PC-3 (cell line): ENCODE measurements at regions not wholly inside any gene's neighbourhood (a gene's known extent, or its start where the extent isn't known, plus 50 kb on each side); places are given as distances from the start of the nearest gene placed in this dataset.

Source experiments
- ATAC-seq: fragments of 200-7000 bp; cut with Tn5 transposase; 2 replicates; pipeline ENCODE4 v1.9.1; 2020; ENCODE audit warnings: mild to moderate bottlenecking, moderate library complexity
- BruUV-seq: library from RNA; stranded (reverse); fragments of 400-500 nt; replicated peaks from 2 replicates; lab custom pipeline; 2021; lab: Mats Ljungman, UMichigan
- CTCF ChIA-PET: fragments of 300-600 bp; sonication (Branson Sonifier 250); formaldehyde crosslinking; loops from one replicate; lab custom pipeline; 2022; ENCODE audit warnings: antibody characterized with exemption; lab: Charles Lee
- POLR2A ChIA-PET: fragments of 300-600 bp; sonication (Branson Sonifier 250); formaldehyde crosslinking; loops from one replicate; lab custom pipeline; 2022; ENCODE audit warnings: antibody characterized with exemption; ENCODE audit not compliant: unreplicated experiment; lab: Charles Lee
- DNase-seq: peaks from one replicate; pipeline ENCODE4 v3.0.0-alpha.2; 2015
- H2AFZ ChIP-seq: fragments of 300-600 bp; sonication (generic); 2 replicates; pipeline ENCODE4 v1.6.0; 2016; ENCODE audit warnings: antibody characterized with exemption, low read length
- H3F3A ChIP-seq: fragments of 300-600 bp; sonication (generic); one replicate; pipeline ENCODE4 v1.6.0; 2017; ENCODE audit warnings: antibody characterized with exemption, low read length, control low read depth, mild to moderate bottlenecking; ENCODE audit not compliant: unreplicated experiment
- H3K27ac ChIP-seq: fragments of 300-600 bp; sonication (generic); 2 replicates; pipeline ENCODE4 v1.5.1; 2016; ENCODE audit warnings: mild to moderate bottlenecking, low read length
- H3K27me3 ChIP-seq: fragments of 300-600 bp; sonication (generic); 2 replicates; pipeline ENCODE4 v1.6.1; 2016; ENCODE audit warnings: low read length, mixed read lengths
- H3K36me3 ChIP-seq: fragments of 300-600 bp; sonication (generic); 2 replicates; pipeline ENCODE4 v1.6.1; 2016; ENCODE audit warnings: low read depth, mixed run types, low read length, mixed read lengths
- H3K4me1 ChIP-seq: fragments of 300-600 bp; sonication (generic); 2 replicates; pipeline ENCODE4 v1.5.1; 2016; ENCODE audit warnings: low read length; ENCODE audit not compliant: insufficient read depth
- H3K4me2 ChIP-seq: fragments of 300-600 bp; sonication (generic); 2 replicates; pipeline ENCODE4 v1.6.0; 2016; ENCODE audit warnings: low read length
- H3K4me3 ChIP-seq: fragments of 300-600 bp; sonication (generic); 2 replicates; pipeline ENCODE4 v1.5.1; 2016; ENCODE audit warnings: mild to moderate bottlenecking, low read length, mixed read lengths
- H3K79me2 ChIP-seq: fragments of 300-600 bp; sonication (generic); 2 replicates; pipeline ENCODE4 v1.6.1; 2017; ENCODE audit warnings: low read length, mixed read lengths
- H3K9ac ChIP-seq: fragments of 300-600 bp; sonication (generic); 2 replicates; pipeline ENCODE4 v1.6.0; 2016; ENCODE audit warnings: mild to moderate bottlenecking, low read length
- H3K9me2 ChIP-seq: fragments of 300-600 bp; sonication (generic); replicated peaks from 2 replicates; pipeline ENCODE4 v1.6.1; 2016; ENCODE audit warnings: mixed run types, low read length, mixed read lengths
- H3K9me3 ChIP-seq: fragments of 300-600 bp; sonication (generic); 2 replicates; pipeline ENCODE4 v1.6.1; 2016; ENCODE audit warnings: low read length, mixed read lengths
- H4K20me1 ChIP-seq: fragments of 300-600 bp; sonication (generic); 2 replicates; pipeline ENCODE4 v1.6.1; 2016; ENCODE audit warnings: low read length, mixed read lengths
- EZH2 ChIP-seq: fragments of 300-600 bp; sonication (generic); IDR thresholded peaks from one replicate; pipeline ENCODE4 v1.6.1; 2017; ENCODE audit warnings: antibody characterized with exemption, mild to moderate bottlenecking, low read length; ENCODE audit not compliant: unreplicated experiment
- EZH2phosphoT487 ChIP-seq: fragments of 300-600 bp; sonication (generic); IDR thresholded peaks from 2 replicates; pipeline ENCODE4 v1.6.1; 2018; ENCODE audit warnings: mild to moderate bottlenecking, antibody characterized with exemption, low read length, borderline replicate concordance
- intact Hi-C: fragments of 100-400 bp; cut with micrococcal nuclease; formaldehyde crosslinking; loops from 2 replicates; pipeline ENCODE4 v1.9.0; 2023
- TF ChIP-seq, protein P1 (sequence below): fragments of 300-600 bp; sonication (generic); conservative IDR thresholded peaks from 2 replicates; pipeline ENCODE4 v1.5.1; 2017; ENCODE audit warnings: antibody characterized with exemption, low read depth, mild to moderate bottlenecking, low read length

- CTCF ChIA-PET: no interaction called here
- Histone ChIP-seq H3K9ac (no peak overlapping the region), H3K27me3 (no peaks in the 10 kb centered on the region), H3K79me2 (no peaks in the 10 kb centered on the region), H3K4me3 (no peak overlapping the region), H3K27ac (no peak overlapping the region), H3K9me3 (no peaks in the 10 kb centered on the region), H3K9me2 (no peaks in the 10 kb centered on the region), H4K20me1 (no peaks in the 10 kb centered on the region), H3K36me3 (no peaks in the 10 kb centered on the region), H3K4me1 (no peaks in the 10 kb centered on the region), H3F3A (no peaks in the 10 kb centered on the region), H2AFZ (no peak overlapping the region), H3K4me2 (no peak overlapping the region)
- DNase-seq: no peak
- no peak for TF ChIP-seq EZH2
- TF ChIP-seq, protein P1, sequence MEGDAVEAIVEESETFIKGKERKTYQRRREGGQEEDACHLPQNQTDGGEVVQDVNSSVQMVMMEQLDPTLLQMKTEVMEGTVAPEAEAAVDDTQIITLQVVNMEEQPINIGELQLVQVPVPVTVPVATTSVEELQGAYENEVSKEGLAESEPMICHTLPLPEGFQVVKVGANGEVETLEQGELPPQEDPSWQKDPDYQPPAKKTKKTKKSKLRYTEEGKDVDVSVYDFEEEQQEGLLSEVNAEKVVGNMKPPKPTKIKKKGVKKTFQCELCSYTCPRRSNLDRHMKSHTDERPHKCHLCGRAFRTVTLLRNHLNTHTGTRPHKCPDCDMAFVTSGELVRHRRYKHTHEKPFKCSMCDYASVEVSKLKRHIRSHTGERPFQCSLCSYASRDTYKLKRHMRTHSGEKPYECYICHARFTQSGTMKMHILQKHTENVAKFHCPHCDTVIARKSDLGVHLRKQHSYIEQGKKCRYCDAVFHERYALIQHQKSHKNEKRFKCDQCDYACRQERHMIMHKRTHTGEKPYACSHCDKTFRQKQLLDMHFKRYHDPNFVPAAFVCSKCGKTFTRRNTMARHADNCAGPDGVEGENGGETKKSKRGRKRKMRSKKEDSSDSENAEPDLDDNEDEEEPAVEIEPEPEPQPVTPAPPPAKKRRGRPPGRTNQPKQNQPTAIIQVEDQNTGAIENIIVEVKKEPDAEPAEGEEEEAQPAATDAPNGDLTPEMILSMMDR: no peak
- no peak for ATAC-seq
- intact Hi-C loops: no loop called here
- POLR2A ChIA-PET: no interaction called here
- BruUV-seq: no TSS peak
Observed at GRCh38 chr5:165104611-165105010, 1599.2 kb downstream of the MAT2B start.

DNA sequence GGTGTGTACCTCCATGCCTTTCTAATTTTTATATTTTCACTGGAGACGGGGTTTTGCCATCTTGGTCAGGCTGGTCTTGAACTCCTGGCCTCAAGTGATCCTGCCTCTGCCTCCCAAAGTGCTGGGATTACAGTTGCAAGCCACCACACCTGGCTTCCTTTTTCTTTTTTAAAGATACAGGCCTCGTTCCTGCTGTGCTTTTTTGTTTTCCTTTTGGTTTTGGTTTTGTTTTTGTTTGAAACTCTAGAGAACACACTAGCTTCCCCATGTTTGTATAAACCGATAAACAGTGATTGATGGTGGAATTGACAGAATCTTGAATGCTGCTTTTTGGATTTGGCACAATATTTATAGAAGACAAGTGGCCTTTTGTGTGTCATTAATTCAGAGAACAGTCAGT lies 1603.4 kb downstream of the MAT2B start:
- no TSS peak for BruUV-seq
- Histone ChIP-seq H3F3A (no peaks in the 10 kb centered on the region), H3K9me2 (no peaks in the 10 kb centered on the region), H3K4me3 (no peak overlapping the region), H3K4me2 (no peak overlapping the region), H3K79me2 (no peaks in the 10 kb centered on the region), H3K27me3 (no peaks in the 10 kb centered on the region), H3K27ac (no peak overlapping the region), H3K36me3 (no peaks in the 10 kb centered on the region), H3K9me3 (no peaks in the 10 kb centered on the region), H2AFZ (no peak overlapping the region), H3K4me1 (no peaks in the 10 kb centered on the region), H3K9ac (no peak overlapping the region), H4K20me1 (no peaks in the 10 kb centered on the region)
- TF ChIP-seq, protein P1: no peak
- no peak for TF ChIP-seq EZH2phosphoT487
- TF ChIP-seq EZH2: no peak
- DNase-seq (no peak), ATAC-seq (no peak)
- POLR2A ChIA-PET: no interaction called here
- intact Hi-C loops: no loop called here
- CTCF ChIA-PET: no interaction called here

GRCh38 chr5:165119175-165119574 lies 1613.8 kb downstream of the MAT2B start:
- Histone ChIP-seq H3K9me3 (no peaks in the 10 kb centered on the region), H3K36me3 (no peaks in the 10 kb centered on the region), H3K9me2 (no peaks in the 10 kb centered on the region), H3K4me2 (no peak overlapping the region), H3K27ac (no peak overlapping the region), H3K4me1 (no peaks in the 10 kb centered on the region), H3K4me3 (no peak overlapping the region), H3K9ac (no peak overlapping the region), H2AFZ (no peak overlapping the region), H3K79me2 (no peaks in the 10 kb centered on the region), H3K27me3 (no peaks in the 10 kb centered on the region), H4K20me1 (no peaks in the 10 kb centered on the region), H3F3A (no peaks in the 10 kb centered on the region)
- TF ChIP-seq EZH2: no peak
- TF ChIP-seq, protein P1: no peak
- TF ChIP-seq EZH2phosphoT487: no peak
- ChIA-PET POLR2A (no interaction called here), CTCF (no interaction called here)
- no TSS peak for BruUV-seq
- DNase-seq (no peak), ATAC-seq (no peak)
- intact Hi-C loops: no loop called here
